GM21529 (cell line): ENCODE measurements at regions not wholly inside any gene's neighbourhood (a gene's known extent, or its start where the extent isn't known, plus 50 kb on each side); places are given as distances from the start of the nearest gene placed in this dataset.

Experiments used
- ATAC-seq: cut with Tn5 transposase; IDR thresholded peaks from one replicate; pipeline ENCODE4 v1.9.1; 2021; ENCODE audit not compliant: unreplicated experiment

- no peak for ATAC-seq
Measured at GRCh38 chr1:187624812-187625545, 796.2 kb downstream of the PLA2G4A start.

- ATAC-seq: no peak
Measured at GRCh38 chr1:187626056-187626455, 797.3 kb downstream of the PLA2G4A start.

- no peak for ATAC-seq
Measured at GRCh38 chr1:187627516-187627915, 798.8 kb downstream of the PLA2G4A start.

GRCh38 chr1:187629075-187629474 is 800.3 kb downstream of the PLA2G4A start:
- no peak for ATAC-seq

- no peak for ATAC-seq
Measured at GRCh38 chr1:187630653-187631380, 802.1 kb downstream of the PLA2G4A start.

GRCh38 chr1:187631381-187631675 is 802.6 kb downstream of the PLA2G4A start:
- no peak for ATAC-seq

- ATAC-seq: no peak
Measured at GRCh38 chr1:187631984-187632383, 803.2 kb downstream of the PLA2G4A start.

- ATAC-seq: no peak
Measured at GRCh38 chr1:187634940-187635339, 806.2 kb downstream of the PLA2G4A start.

- no peak for ATAC-seq
Measured at GRCh38 chr1:187638733-187639434, 810.1 kb downstream of the PLA2G4A start.

GRCh38 chr1:187641015-187641414 is 812.3 kb downstream of the PLA2G4A start:
- no peak for ATAC-seq

GRCh38 chr1:187641463-187641862 is 812.7 kb downstream of the PLA2G4A start:
- ATAC-seq: no peak

GRCh38 chr1:187641907-187642306 is 813.2 kb downstream of the PLA2G4A start:
- no peak for ATAC-seq

- ATAC-seq: no peak
Measured at GRCh38 chr1:187645651-187646050, 816.9 kb downstream of the PLA2G4A start.

- ATAC-seq: no peak
Measured at GRCh38 chr1:187646536-187647107, 817.9 kb downstream of the PLA2G4A start.

GRCh38 chr1:187648091-187648490 is 819.3 kb downstream of the PLA2G4A start:
- ATAC-seq: no peak

GRCh38 chr1:187654635-187655034 is 825.9 kb downstream of the PLA2G4A start:
- no peak for ATAC-seq

- ATAC-seq: no peak
Measured at GRCh38 chr1:187655104-187655503, 826.4 kb downstream of the PLA2G4A start.

- no peak for ATAC-seq
Measured at GRCh38 chr1:187665483-187665882, 836.7 kb downstream of the PLA2G4A start.

GRCh38 chr1:187680823-187681222 is 852.1 kb downstream of the PLA2G4A start:
- no peak for ATAC-seq

GRCh38 chr1:187682112-187682511 is 853.4 kb downstream of the PLA2G4A start:
- no peak for ATAC-seq

GRCh38 chr1:187685333-187685732 is 856.6 kb downstream of the PLA2G4A start:
- ATAC-seq: no peak

GRCh38 chr1:187689129-187689528 is 860.4 kb downstream of the PLA2G4A start:
- no peak for ATAC-seq
